ENCODE measurements at regions not wholly inside any gene's neighbourhood (a gene's known extent, or its start where the extent isn't known, plus 50 kb on each side); places are given as distances from the start of the nearest gene placed in this dataset.
"Not testable (repeated sequence)": the region's sequence is repeated elsewhere in the genome, so short reads cannot be mapped to it uniquely, and the experiment has no call there.

DNA sequence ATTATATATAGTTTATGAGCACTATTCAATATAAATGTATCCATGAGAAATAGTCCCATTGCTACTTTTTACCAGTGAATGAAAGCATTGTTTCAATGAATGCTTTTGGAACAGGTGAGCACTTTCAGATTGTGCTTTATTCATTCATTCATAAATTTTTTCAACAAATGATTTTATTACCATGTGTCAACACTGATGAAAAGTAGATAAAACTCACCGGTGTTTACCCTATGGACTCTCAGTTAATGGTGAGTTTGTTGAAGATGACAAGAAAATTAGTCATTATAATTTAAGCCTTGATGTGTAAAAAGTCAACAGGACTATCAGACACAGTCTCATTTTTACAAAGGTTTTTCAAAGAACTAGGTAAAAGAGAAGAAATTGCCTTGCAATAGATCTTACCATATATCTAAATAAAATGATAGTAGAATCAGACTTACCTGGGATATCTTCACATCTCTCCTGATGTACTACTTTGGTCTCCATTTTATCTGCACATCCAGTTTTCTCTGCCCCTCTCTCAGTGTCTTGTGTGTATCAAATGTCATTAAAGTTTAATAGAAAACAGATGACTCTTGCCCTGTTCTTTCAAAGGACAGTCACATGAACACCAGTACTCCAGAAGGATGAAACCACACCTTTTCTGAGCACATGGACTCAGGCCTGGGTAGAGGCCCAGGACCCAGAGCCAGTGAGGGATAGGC, 325.3 kb upstream of the RND3 start:
- 98% methylated on average over 1 of the region's 1 CpG for WGBS
- Histone ChIP-seq H3K36me3 (ENCODE audit: control insufficient read depth in 2 of 2, insufficient read depth in 2 of 2, low read length in 1 of 2) (no peaks in the 10 kb centered on the region), H3K4me3 (ENCODE audit: low read length in 2 of 2) (no peak overlapping the region), H3K9me3 (ENCODE audit: control insufficient read depth in 2 of 2, insufficient read depth in 1 of 2, low read length in 1 of 2) (no peaks in the 10 kb centered on the region), H3K27ac (ENCODE audit: low read depth in 1 of 2, low read length in 1 of 2) (no peak overlapping the region), H3K27me3 (ENCODE audit: control insufficient read depth in 2 of 2, insufficient read depth in 1 of 2, low read length in 1 of 2) (no peaks in the 10 kb centered on the region), H3K4me1 (ENCODE audit: control insufficient read depth in 2 of 2, insufficient read depth in 2 of 2, low read length in 2 of 2) (no peaks in the 10 kb centered on the region)
- DNase-seq (ENCODE audit: low read depth in 6 of 9, low spot score in 9 of 9), result no peak

DNA sequence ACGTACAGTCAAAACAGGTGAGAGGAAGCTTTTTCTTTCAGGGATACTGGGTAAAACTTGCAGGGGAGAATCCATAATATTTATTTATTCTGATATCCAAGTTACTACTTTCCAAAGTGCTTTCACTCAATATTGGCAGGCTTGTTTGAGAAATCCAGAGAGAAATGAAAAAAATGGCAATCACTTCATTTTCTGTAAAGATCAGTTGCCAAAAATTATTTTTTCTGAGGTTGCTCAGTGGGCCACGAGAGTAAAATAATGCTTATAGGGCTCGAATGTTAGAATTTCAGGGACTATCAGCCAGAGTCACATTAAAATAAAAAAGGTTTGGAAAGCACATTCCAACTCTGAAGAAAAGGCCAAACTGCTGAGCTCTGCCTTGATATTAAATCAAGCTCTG, 324.6 kb upstream of the RND3 start:
- DNase-seq (ENCODE audit: low read depth in 6 of 9, low spot score in 9 of 9), result no peak
- H3K4me1 ChIP-seq (ENCODE audit: control insufficient read depth in 2 of 2, insufficient read depth in 2 of 2, low read length in 2 of 2), result no peaks in the 10 kb centered on the region
- no peaks in the 10 kb centered on the region for H3K9me3 ChIP-seq (ENCODE audit: control insufficient read depth in 2 of 2, insufficient read depth in 1 of 2, low read length in 1 of 2)
- no peaks in the 10 kb centered on the region for H3K27me3 ChIP-seq (ENCODE audit: control insufficient read depth in 2 of 2, insufficient read depth in 1 of 2, low read length in 1 of 2)
- WGBS, result 88% methylated on average over 3 of the region's 3 CpGs
- H3K27ac ChIP-seq (ENCODE audit: low read depth in 1 of 2, low read length in 1 of 2), result no peak overlapping the region
- H3K36me3 ChIP-seq (ENCODE audit: control insufficient read depth in 2 of 2, insufficient read depth in 2 of 2, low read length in 1 of 2), result no peaks in the 10 kb centered on the region
- H3K4me3 ChIP-seq (ENCODE audit: low read length in 2 of 2), result no peak overlapping the region

DNA sequence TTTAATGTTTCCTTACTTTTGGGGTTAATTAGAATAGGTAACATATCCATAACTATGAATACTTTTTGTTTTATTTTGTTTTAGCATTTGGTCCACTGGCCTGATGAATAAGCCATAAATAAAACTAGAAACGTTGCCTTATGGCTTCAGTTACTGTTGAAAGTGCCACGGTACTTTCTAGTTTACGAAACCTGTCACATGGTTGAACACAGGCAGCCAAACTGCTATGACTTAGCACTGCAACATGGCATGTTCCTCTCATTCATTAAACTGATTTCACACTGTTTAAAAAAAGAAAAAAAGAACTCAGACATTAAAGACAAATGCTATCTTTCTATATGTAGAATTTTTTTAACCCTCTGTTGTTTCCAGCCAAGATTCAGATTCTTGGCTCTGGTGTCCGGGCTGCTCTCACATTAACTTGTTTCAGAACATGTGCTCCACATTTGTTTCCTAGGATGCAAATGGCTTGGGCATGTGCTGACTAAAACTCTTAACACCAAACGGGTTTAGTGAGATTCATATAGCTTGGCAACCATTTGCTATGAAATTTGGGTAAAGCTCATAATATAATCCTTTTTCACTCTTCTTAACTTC, 323.9 kb upstream of the RND3 start:
- Histone ChIP-seq H3K27ac (ENCODE audit: low read depth in 1 of 2, low read length in 1 of 2) (no peak overlapping the region), H3K36me3 (ENCODE audit: control insufficient read depth in 2 of 2, insufficient read depth in 2 of 2, low read length in 1 of 2) (no peaks in the 10 kb centered on the region), H3K4me1 (ENCODE audit: control insufficient read depth in 2 of 2, insufficient read depth in 2 of 2, low read length in 2 of 2) (no peaks in the 10 kb centered on the region), H3K9me3 (ENCODE audit: control insufficient read depth in 2 of 2, insufficient read depth in 1 of 2, low read length in 1 of 2) (no peaks in the 10 kb centered on the region), H3K4me3 (ENCODE audit: low read length in 2 of 2) (no peak overlapping the region), H3K27me3 (ENCODE audit: control insufficient read depth in 2 of 2, insufficient read depth in 1 of 2, low read length in 1 of 2) (no peaks in the 10 kb centered on the region)
- DNase-seq (ENCODE audit: low read depth in 6 of 9, low spot score in 9 of 9), result no peak
- WGBS, result 60% methylated on average over 5 of the region's 5 CpGs

DNA sequence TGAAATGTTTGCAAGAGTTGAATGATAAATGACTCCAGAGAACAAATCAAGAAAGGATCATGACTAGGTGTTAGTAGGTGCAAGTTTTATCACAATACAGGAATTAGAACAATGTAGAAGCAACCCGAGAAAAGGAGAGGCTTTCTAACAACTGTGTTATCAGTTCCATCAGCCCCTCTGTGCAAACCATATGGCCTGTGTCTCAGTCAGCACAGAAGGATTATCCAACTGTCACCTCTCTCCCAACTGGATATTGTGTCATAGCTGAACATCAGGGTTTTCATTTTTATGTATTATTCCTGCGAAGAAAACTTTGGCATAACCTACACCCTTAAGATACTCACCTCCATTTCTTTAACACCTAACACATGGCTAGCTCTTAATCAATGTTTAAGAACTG, 321.6 kb upstream of the RND3 start:
- H3K36me3 ChIP-seq (ENCODE audit: control insufficient read depth in 2 of 2, insufficient read depth in 2 of 2, low read length in 1 of 2), result no peaks in the 10 kb centered on the region
- no peaks in the 10 kb centered on the region for H3K4me1 ChIP-seq (ENCODE audit: control insufficient read depth in 2 of 2, insufficient read depth in 2 of 2, low read length in 2 of 2)
- 69% methylated on average over 2 of the region's 2 CpGs for WGBS
- no peaks in the 10 kb centered on the region for H3K9me3 ChIP-seq (ENCODE audit: control insufficient read depth in 2 of 2, insufficient read depth in 1 of 2, low read length in 1 of 2)
- H3K27ac ChIP-seq (ENCODE audit: low read depth in 1 of 2, low read length in 1 of 2), result no peak overlapping the region
- H3K27me3 ChIP-seq (ENCODE audit: control insufficient read depth in 2 of 2, insufficient read depth in 1 of 2, low read length in 1 of 2), result no peaks in the 10 kb centered on the region
- no peak overlapping the region for H3K4me3 ChIP-seq (ENCODE audit: low read length in 2 of 2)
- DNase-seq (ENCODE audit: low read depth in 6 of 9, low spot score in 9 of 9), result no peak

DNA sequence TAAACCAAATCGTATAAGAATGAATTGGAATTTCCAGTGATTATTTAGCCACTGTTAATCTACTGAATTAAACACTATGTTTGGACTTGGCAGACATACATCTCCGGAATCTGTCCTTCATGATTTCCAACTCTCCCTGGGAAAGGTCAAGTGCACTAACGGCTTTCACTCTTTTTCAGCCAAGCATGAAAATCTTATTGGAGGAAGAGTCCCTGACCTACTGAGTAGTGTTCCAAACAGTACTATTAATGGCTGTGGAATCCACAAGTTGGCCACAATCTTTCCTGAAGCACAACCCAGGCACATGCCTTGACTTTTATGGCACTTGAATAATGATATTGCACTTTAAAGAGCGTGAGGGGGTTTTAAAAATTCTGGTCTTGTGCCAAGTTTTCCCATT, 318.9 kb upstream of the RND3 start:
- no peaks in the 10 kb centered on the region for H3K36me3 ChIP-seq (ENCODE audit: control insufficient read depth in 2 of 2, insufficient read depth in 2 of 2, low read length in 1 of 2)
- no peak overlapping the region for H3K27ac ChIP-seq (ENCODE audit: low read depth in 1 of 2, low read length in 1 of 2)
- WGBS, result 63% methylated on average over 4 of the region's 4 CpGs
- no peak for DNase-seq (ENCODE audit: low read depth in 6 of 9, low spot score in 9 of 9)
- no peaks in the 10 kb centered on the region for H3K9me3 ChIP-seq (ENCODE audit: control insufficient read depth in 2 of 2, insufficient read depth in 1 of 2, low read length in 1 of 2)
- no peak overlapping the region for H3K4me3 ChIP-seq (ENCODE audit: low read length in 2 of 2)
- no peaks in the 10 kb centered on the region for H3K27me3 ChIP-seq (ENCODE audit: control insufficient read depth in 2 of 2, insufficient read depth in 1 of 2, low read length in 1 of 2)
- no peaks in the 10 kb centered on the region for H3K4me1 ChIP-seq (ENCODE audit: control insufficient read depth in 2 of 2, insufficient read depth in 2 of 2, low read length in 2 of 2)

DNA sequence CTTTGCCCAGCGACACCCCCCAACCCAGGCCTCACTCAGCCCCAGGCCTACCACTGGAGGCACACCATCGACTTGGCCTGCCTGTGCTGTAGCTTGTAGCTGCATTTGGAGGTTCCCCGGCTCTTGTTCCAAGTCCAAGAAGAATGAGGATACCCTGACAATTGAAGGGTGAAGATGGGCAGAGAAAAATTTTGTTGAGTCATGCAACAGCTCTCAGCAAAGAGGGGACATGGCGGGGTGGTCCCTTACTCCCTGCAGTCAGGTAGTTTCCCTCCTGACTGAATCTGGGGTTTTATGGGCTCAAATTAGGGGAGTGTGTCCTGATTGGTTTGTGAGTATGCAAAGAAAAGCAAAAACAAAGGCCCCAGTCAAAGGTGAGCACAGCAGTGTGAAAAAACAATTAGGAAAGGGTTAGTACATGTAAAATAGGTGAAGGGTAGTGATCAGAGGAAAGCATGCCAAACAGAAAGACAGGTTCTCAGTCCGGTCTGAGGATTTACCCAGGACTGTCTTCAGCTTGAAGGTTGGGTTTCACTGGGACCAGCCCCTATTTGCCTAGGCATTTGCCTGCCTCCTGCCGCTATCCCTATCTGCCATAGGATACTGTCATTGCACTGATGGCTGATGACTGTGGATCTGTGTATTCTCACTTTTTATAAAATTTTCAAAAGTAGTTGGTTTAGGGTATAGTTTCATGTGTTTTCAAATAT, 316.4 kb upstream of the RND3 start:
- H3K9me3 ChIP-seq (ENCODE audit: control insufficient read depth in 2 of 2, insufficient read depth in 1 of 2, low read length in 1 of 2), result no peaks in the 10 kb centered on the region
- H3K27me3 ChIP-seq (ENCODE audit: control insufficient read depth in 2 of 2, insufficient read depth in 1 of 2, low read length in 1 of 2), result no peaks in the 10 kb centered on the region
- no peaks in the 10 kb centered on the region for H3K36me3 ChIP-seq (ENCODE audit: control insufficient read depth in 2 of 2, insufficient read depth in 2 of 2, low read length in 1 of 2)
- 76% methylated on average over 6 of the region's 6 CpGs for WGBS
- no peaks in the 10 kb centered on the region for H3K4me1 ChIP-seq (ENCODE audit: control insufficient read depth in 2 of 2, insufficient read depth in 2 of 2, low read length in 2 of 2)
- no peak overlapping the region for H3K4me3 ChIP-seq (ENCODE audit: low read length in 2 of 2)
- DNase-seq (ENCODE audit: low read depth in 6 of 9, low spot score in 9 of 9), result no peak
- no peak overlapping the region for H3K27ac ChIP-seq (ENCODE audit: low read depth in 1 of 2, low read length in 1 of 2)

DNA sequence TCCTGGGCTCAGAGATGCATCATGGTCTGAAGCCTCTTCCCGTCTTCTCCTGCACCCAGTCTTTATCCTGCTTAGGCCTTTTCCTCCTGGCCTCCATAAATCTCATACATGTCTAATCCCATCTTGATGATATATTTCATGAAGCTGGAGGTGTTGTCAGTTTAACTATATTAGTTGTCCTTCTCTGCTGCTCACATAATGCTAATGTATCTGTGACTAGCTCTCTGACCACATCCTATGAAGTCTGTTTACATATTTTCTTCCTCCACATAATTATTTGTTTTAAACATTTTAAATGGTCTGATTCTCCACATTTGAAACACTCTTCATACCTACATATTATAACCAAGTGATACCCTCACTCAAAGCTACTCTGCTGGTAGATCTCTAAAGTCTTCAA, 315.2 kb upstream of the RND3 start:
- Histone ChIP-seq H3K9me3 (ENCODE audit: control insufficient read depth in 2 of 2, insufficient read depth in 1 of 2, low read length in 1 of 2) (no peaks in the 10 kb centered on the region), H3K27me3 (ENCODE audit: control insufficient read depth in 2 of 2, insufficient read depth in 1 of 2, low read length in 1 of 2) (no peaks in the 10 kb centered on the region), H3K27ac (ENCODE audit: low read depth in 1 of 2, low read length in 1 of 2) (no peak overlapping the region), H3K4me1 (ENCODE audit: control insufficient read depth in 2 of 2, insufficient read depth in 2 of 2, low read length in 2 of 2) (no peaks in the 10 kb centered on the region), H3K4me3 (ENCODE audit: low read length in 2 of 2) (no peak overlapping the region), H3K36me3 (ENCODE audit: control insufficient read depth in 2 of 2, insufficient read depth in 2 of 2, low read length in 1 of 2) (no peaks in the 10 kb centered on the region)
- 98% methylated on average over 1 of the region's 1 CpG for WGBS
- no peak for DNase-seq (ENCODE audit: low read depth in 6 of 9, low spot score in 9 of 9)

DNA sequence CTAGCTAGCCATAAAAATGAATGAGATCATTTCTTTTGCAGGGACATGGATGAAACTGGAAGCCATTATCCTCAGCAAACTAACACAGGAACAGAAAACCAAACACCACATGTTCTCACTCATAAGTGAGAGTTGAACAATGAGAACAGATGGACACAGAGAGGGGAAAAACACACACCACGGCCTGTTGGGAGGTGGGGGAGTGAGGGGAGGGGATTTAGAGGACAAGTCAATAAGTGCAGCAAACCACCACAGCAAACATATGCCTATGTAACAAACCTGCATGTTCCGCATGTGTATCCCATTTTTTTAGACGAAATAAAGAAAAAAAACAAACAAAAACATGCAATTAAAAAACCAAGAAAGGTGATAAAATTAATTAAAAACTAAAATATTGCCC, 308.8 kb upstream of the RND3 start:
- H3K9me3 ChIP-seq (ENCODE audit: control insufficient read depth in 2 of 2, insufficient read depth in 1 of 2, low read length in 1 of 2); H3K27ac ChIP-seq (ENCODE audit: low read depth in 1 of 2, low read length in 1 of 2); H3K4me1 ChIP-seq (ENCODE audit: control insufficient read depth in 2 of 2, insufficient read depth in 2 of 2, low read length in 2 of 2); DNase-seq (ENCODE audit: low read depth in 6 of 9, low spot score in 9 of 9); H3K4me3 ChIP-seq (ENCODE audit: low read length in 2 of 2); H3K36me3 ChIP-seq (ENCODE audit: control insufficient read depth in 2 of 2, insufficient read depth in 2 of 2, low read length in 1 of 2); H3K27me3 ChIP-seq (ENCODE audit: control insufficient read depth in 2 of 2, insufficient read depth in 1 of 2, low read length in 1 of 2): not testable (repeated sequence)
- 76% methylated on average over 3 of the region's 3 CpGs for WGBS

DNA sequence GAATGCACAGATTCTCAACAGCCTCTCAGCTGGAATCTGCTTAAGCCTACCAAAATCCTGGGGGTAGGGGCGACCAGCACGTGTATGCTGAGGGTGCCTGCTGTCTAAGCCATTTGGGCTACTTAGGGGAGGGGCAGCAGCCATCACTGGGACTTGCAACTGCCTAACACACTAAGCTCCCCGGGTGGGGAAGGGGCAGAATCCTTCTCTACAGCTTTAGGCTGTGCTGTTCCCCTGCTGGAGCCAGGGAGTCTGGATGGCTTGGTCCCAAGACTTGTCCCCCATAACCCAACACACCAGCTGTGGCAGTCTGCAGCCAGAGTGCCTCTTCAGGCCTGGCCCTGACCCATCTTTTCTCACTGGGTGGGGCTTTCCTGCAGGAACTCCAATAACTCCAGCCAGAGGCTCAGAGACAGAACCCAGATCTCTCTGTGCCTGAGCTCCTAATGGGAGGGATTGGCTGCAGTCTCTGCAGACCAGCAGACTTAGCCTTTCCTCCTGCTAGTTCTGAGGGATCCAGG, 305.4 kb upstream of the RND3 start:
- whole genome bisulfite sequencing, result 84% methylated on average over 3 of the region's 3 CpGs
- Histone ChIP-seq H3K36me3 (ENCODE audit: control insufficient read depth in 2 of 2, insufficient read depth in 2 of 2, low read length in 1 of 2) (no peaks in the 10 kb centered on the region), H3K4me3 (ENCODE audit: low read length in 2 of 2) (no peak overlapping the region), H3K27me3 (ENCODE audit: control insufficient read depth in 2 of 2, insufficient read depth in 1 of 2, low read length in 1 of 2) (no peaks in the 10 kb centered on the region), H3K27ac (ENCODE audit: low read depth in 1 of 2, low read length in 1 of 2) (no peak overlapping the region), H3K4me1 (ENCODE audit: control insufficient read depth in 2 of 2, insufficient read depth in 2 of 2, low read length in 2 of 2) (no peaks in the 10 kb centered on the region), H3K9me3 (ENCODE audit: control insufficient read depth in 2 of 2, insufficient read depth in 1 of 2, low read length in 1 of 2) (peaks cover 0 to 7% of the 10 kb centered on the region in 2 donors)
- DNase-seq (ENCODE audit: low read depth in 6 of 9, low spot score in 9 of 9), result no peak

All from thymus (tissue), 11 donors.